PC-9 (cell line): ENCODE measurements at regions not wholly inside any gene's neighbourhood (a gene's known extent, or its start where the extent isn't known, plus 50 kb on each side); places are given as distances from the start of the nearest gene placed in this dataset.
A peak's percentile ranks its signal among the peaks of the same experiment; 100 is the strongest.

Experiments
- BruUV-seq: library from RNA; stranded (reverse); fragments of 400-500 nt; replicated peaks from 2 replicates; lab custom pipeline; 2021; lab: Mats Ljungman, UMichigan
- CTCF ChIA-PET: fragments of 300-600 bp; sonication (Branson Sonifier 250); formaldehyde crosslinking; loops from one replicate; lab custom pipeline; 2022; ENCODE audit warnings: antibody characterized with exemption; lab: Charles Lee
- POLR2A ChIA-PET: fragments of 300-600 bp; sonication (Branson Sonifier 250); formaldehyde crosslinking; loops from one replicate; lab custom pipeline; 2022; ENCODE audit warnings: antibody characterized with exemption; ENCODE audit not compliant: unreplicated experiment; lab: Charles Lee
- DNase-seq, 2 experiments: peaks; one replicate each; pipeline versions ENCODE4 v3.0.0 to v3.0.0-alpha.2; 2015 to 2022; ENCODE audit warnings: mixed read lengths in 1 of 2
- H2AFZ ChIP-seq: fragments of 200-600 bp; sonication (generic); 2 replicates; pipeline ENCODE4 v1.8.1; 2017; ENCODE audit warnings: antibody characterized with exemption
- H3F3A ChIP-seq: fragments of 200-600 bp; sonication (generic); 2 replicates; pipeline ENCODE4 v1.8.1; 2017; ENCODE audit warnings: antibody characterized with exemption, mild to moderate bottlenecking, low read depth; ENCODE audit not compliant: insufficient read depth
- H3K27ac ChIP-seq: fragments of 200-600 bp; sonication (generic); 2 replicates; pipeline ENCODE4 v1.6.1; 2016; ENCODE audit warnings: mixed run types
- H3K27me3 ChIP-seq: fragments of 200-600 bp; sonication (generic); 2 replicates; pipeline ENCODE4 v1.6.1; 2016; ENCODE audit warnings: low read depth, mixed run types; ENCODE audit not compliant: insufficient read depth
- H3K36me3 ChIP-seq: fragments of 200-600 bp; sonication (generic); 2 replicates; pipeline ENCODE4 v1.6.1; 2016; ENCODE audit warnings: low read depth, mixed run types
- H3K4me1 ChIP-seq: fragments of 200-600 bp; sonication (generic); replicated peaks from 2 replicates; pipeline ENCODE4 v1.6.1; 2016; ENCODE audit warnings: mixed run types; ENCODE audit not compliant: insufficient read depth
- H3K4me2 ChIP-seq: fragments of 200-600 bp; sonication (generic); 2 replicates; pipeline ENCODE4 v1.6.1; 2017; ENCODE audit warnings: mixed run types
- H3K4me3 ChIP-seq: fragments of 200-600 bp; sonication (generic); 2 replicates; pipeline ENCODE4 v1.6.1; 2016; ENCODE audit warnings: mixed run types
- H3K79me2 ChIP-seq: fragments of 200-600 bp; sonication (generic); 2 replicates; pipeline ENCODE4 v1.6.1; 2017; ENCODE audit warnings: low read depth, mixed run types
- H3K9me2 ChIP-seq: fragments of 200-600 bp; sonication (generic); 2 replicates; pipeline ENCODE4 v1.8.1; 2017; ENCODE audit warnings: mild to moderate bottlenecking; ENCODE audit not compliant: insufficient read depth
- H3K9me3 ChIP-seq: fragments of 200-600 bp; sonication (generic); 2 replicates; pipeline ENCODE4 v1.8.1; 2016; ENCODE audit warnings: low read depth; ENCODE audit not compliant: insufficient read depth
- H4K20me1 ChIP-seq: fragments of 200-600 bp; sonication (generic); 2 replicates; pipeline ENCODE4 v1.8.1; 2017; ENCODE audit not compliant: insufficient read depth
- EZH2 ChIP-seq: fragments of 200-600 bp; sonication (generic); IDR thresholded peaks from 2 replicates; pipeline ENCODE4 v1.8.0; 2017; ENCODE audit warnings: antibody characterized with exemption, low read depth
- intact Hi-C: fragments of 100-400 bp; cut with micrococcal nuclease; formaldehyde crosslinking; loops from one replicate; pipeline ENCODE4 v1.10.0; 2022; ENCODE audit not compliant: unreplicated experiment
- TF ChIP-seq, protein P1 (sequence below): fragments of 200-600 bp; sonication (generic); conservative IDR thresholded peaks from 2 replicates; pipeline ENCODE4 v1.6.1; 2017; ENCODE audit warnings: mixed run types, antibody characterized with exemption, mild to moderate bottlenecking, moderate library complexity

DNA sequence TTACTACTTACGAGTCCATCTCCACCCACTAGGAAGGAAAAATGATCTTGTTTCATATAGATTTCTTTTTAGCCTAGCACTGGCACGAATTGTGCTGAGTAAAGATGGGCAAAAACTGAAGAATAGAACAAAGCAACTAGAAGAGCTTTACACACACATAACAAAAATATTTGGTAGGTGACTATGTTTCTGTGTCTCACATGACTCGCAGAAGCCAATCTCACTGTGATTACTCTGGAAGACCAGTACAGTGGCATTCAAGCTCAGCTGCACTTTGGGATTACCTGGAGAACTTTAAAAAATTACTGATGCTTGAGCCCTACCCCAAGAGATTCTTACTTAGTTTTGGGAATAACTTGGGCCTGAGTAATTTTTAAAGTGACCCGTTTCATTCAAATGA is 378.7 kb downstream of the METTL4 start:
- no peak overlapping the region for H3K4me3 ChIP-seq
- intact Hi-C loops, result no loop called here
- BruUV-seq, result no TSS peak

DNA sequence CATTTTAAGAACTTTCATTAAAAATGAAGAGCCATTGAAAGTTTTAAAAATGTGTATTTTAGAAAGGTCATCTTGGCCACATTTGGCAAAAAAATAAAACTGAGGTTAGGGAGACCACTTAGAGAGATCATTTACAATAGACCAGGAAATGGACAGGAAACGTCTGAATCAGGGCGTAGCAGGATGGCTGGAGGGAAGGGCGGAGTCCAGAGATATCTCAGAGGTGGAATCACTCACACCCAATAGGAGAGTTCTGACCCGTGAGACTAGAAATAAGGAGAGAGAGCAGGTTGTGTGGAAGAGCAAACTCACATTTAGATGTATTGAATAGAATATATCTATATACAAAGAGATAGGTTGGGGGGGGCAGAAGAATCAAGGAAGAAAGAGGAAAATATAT is 373.4 kb downstream of the METTL4 start:
- no peak overlapping the region for H3K4me3 ChIP-seq
- no peaks in the 10 kb centered on the region for H3K4me1 ChIP-seq
- H3F3A ChIP-seq, result no peaks in the 10 kb centered on the region
- H3K27ac ChIP-seq, result no peak overlapping the region
- no peak overlapping the region for H2AFZ ChIP-seq
- H3K9me2 ChIP-seq, result no peaks in the 10 kb centered on the region
- CTCF ChIA-PET, result no interaction called here
- no peak for TF ChIP-seq EZH2
- TF ChIP-seq, protein P1, sequence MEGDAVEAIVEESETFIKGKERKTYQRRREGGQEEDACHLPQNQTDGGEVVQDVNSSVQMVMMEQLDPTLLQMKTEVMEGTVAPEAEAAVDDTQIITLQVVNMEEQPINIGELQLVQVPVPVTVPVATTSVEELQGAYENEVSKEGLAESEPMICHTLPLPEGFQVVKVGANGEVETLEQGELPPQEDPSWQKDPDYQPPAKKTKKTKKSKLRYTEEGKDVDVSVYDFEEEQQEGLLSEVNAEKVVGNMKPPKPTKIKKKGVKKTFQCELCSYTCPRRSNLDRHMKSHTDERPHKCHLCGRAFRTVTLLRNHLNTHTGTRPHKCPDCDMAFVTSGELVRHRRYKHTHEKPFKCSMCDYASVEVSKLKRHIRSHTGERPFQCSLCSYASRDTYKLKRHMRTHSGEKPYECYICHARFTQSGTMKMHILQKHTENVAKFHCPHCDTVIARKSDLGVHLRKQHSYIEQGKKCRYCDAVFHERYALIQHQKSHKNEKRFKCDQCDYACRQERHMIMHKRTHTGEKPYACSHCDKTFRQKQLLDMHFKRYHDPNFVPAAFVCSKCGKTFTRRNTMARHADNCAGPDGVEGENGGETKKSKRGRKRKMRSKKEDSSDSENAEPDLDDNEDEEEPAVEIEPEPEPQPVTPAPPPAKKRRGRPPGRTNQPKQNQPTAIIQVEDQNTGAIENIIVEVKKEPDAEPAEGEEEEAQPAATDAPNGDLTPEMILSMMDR, result no peak
- POLR2A ChIA-PET, result interaction anchor here (0.6 kb wide), 1 partner anchor 23 kb away, joined by 4 read pairs; no protein-coding TSS in a partner anchor
- BruUV-seq, result no TSS peak
- peaks cover 8% of the 10 kb centered on the region; the same call in 1 of the 2 replicates for H3K9me3 ChIP-seq
- H4K20me1 ChIP-seq, result no peaks in the 10 kb centered on the region
- intact Hi-C loops, result no loop called here
- DNase-seq, result peak in 1 of 2 experiments; percentile 15
- no peaks in the 10 kb centered on the region for H3K79me2 ChIP-seq
- H3K36me3 ChIP-seq, result no peaks in the 10 kb centered on the region
- no peak overlapping the region for H3K4me2 ChIP-seq
- no peaks in the 10 kb centered on the region for H3K27me3 ChIP-seq

More for the DNA sequence above, 378.7 kb downstream of the METTL4 start:
- ChIA-PET CTCF (no interaction called here), POLR2A (no interaction called here)
- no peak for DNase-seq
- no peaks in the 10 kb centered on the region for H3K9me2 ChIP-seq
- no peaks in the 10 kb centered on the region for H3K79me2 ChIP-seq
- no peak overlapping the region for H3K27ac ChIP-seq
- no peaks in the 10 kb centered on the region for H3K27me3 ChIP-seq
- H3K36me3 ChIP-seq, result no peaks in the 10 kb centered on the region
- H3K9me3 ChIP-seq, result peaks cover 10% of the 10 kb centered on the region; the same call in 1 of the 2 replicates
- H2AFZ ChIP-seq, result no peak overlapping the region
- no peaks in the 10 kb centered on the region for H3F3A ChIP-seq
- no peak overlapping the region for H3K4me2 ChIP-seq
- peaks cover 7% of the 10 kb centered on the region for H3K4me1 ChIP-seq
- no peaks in the 10 kb centered on the region for H4K20me1 ChIP-seq
- no peak for TF ChIP-seq EZH2
- TF ChIP-seq, protein P1, result no peak

DNA sequence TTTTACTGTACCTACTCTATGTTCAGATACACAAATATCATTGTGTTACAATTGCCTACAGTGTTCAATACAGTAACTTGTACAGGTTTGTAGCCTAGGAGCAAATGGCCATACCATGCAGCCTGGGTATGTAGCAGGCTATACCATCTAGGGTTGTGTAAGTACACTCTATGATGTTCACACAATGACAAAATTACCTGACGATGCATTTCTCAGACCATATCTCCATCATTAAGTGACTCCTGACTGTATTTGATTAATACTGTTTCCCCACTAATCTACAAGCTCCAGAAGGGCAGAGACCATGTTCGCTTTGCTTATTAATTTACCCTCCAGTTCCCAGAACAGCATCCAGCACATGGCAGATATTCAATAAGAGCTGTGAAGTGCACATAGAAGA is 372.2 kb downstream of the METTL4 start:
- no peak overlapping the region for H3K4me3 ChIP-seq
- H3F3A ChIP-seq, result no peaks in the 10 kb centered on the region
- no TSS peak for BruUV-seq
- no peaks in the 10 kb centered on the region for H3K79me2 ChIP-seq
- H3K9me3 ChIP-seq, result no peaks in the 10 kb centered on the region
- no peaks in the 10 kb centered on the region for H3K36me3 ChIP-seq
- CTCF ChIA-PET, result no interaction called here
- H3K27ac ChIP-seq, result no peak overlapping the region
- no peak overlapping the region for H2AFZ ChIP-seq
- no peak for DNase-seq
- no peak for TF ChIP-seq EZH2
- TF ChIP-seq, protein P1, result no peak
- H3K27me3 ChIP-seq, result no peaks in the 10 kb centered on the region
- intact Hi-C loops, result no loop called here
- H4K20me1 ChIP-seq, result no peaks in the 10 kb centered on the region
- no peak overlapping the region for H3K4me2 ChIP-seq
- H3K4me1 ChIP-seq, result no peaks in the 10 kb centered on the region
- POLR2A ChIA-PET, result no interaction called here
- H3K9me2 ChIP-seq, result no peaks in the 10 kb centered on the region
